ENCODE measurements at regions not wholly inside any gene's neighbourhood (a gene's known extent, or its start where the extent isn't known, plus 50 kb on each side); places are given as distances from the start of the nearest gene placed in this dataset.

DNA sequence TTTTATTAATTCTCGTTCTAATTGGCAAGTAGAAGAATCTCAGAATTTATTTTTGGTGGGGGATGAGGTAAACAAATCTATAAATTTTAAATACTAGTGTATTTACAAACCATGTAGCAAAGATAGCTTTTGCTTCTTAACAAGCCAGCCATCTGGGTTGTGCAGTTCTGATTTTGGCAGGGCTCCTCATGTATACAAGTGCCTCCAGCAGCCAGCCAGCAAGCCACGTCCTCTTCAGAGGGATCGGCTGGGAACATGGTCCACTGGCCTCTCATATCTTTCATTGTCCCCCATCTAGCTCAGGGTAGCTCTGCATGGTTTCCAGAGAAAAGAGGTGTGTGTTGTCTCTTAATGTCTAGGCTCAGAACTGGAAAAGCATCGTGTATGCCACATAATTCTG lies 659.1 kb downstream of the MRPL39 start:
- Histone ChIP-seq H3K36me3 (ENCODE audit: control insufficient read depth in 2 of 4, insufficient read depth in 4 of 4, low read length in 3 of 4) (no peaks in the 10 kb centered on the region), H3K4me2 (ENCODE audit: insufficient read depth in 1 of 2, low read depth in 2 of 2, low read length in 2 of 2) (no peak overlapping the region), H3K56ac (replicated peaks; ENCODE audit: insufficient read length, low read depth, low read length) (no peak overlapping the region), H3K18ac (ENCODE audit: extremely low read depth, low read length) (no peak overlapping the region), H3K4me3 (ENCODE audit: extremely low read depth in 1 of 4, insufficient read depth in 2 of 4, low read depth in 3 of 4, low read length in 4 of 4) (no peak overlapping the region), H3K27ac (ENCODE audit: low read depth, low read length) (no peak overlapping the region), H2BK15ac (ENCODE audit: low read length) (no peak overlapping the region), H2AK5ac (ENCODE audit: low read depth, low read length) (no peak overlapping the region), H4K20me1 (replicated peaks in 1 of 2; ENCODE audit: control insufficient read depth in 1 of 2, insufficient read depth in 2 of 2, low read length in 2 of 2) (no peaks in the 10 kb centered on the region), H3K9me3 (ENCODE audit: insufficient read depth in 2 of 2, low read depth in 1 of 2, low read length in 1 of 2) (no peaks in the 10 kb centered on the region), H2BK12ac (ENCODE audit: low read depth, low read length) (peak overlapping the region; percentile 50; the same call in 1 of the 2 replicates), H4K91ac (replicated peaks; ENCODE audit: insufficient read length, low read length) (no peak overlapping the region), H3K4ac (replicated peaks; ENCODE audit: insufficient read length, low read depth, low read length) (no peak overlapping the region), H3K9ac (replicated peaks in 1 of 4; ENCODE audit: extremely low read depth in 1 of 4, low read depth in 3 of 4, low read length in 3 of 4) (no peak overlapping the region), H2AFZ (ENCODE audit: low read length) (no peak overlapping the region), H2BK20ac (ENCODE audit: low read length) (no peak overlapping the region), H3K23ac (ENCODE audit: insufficient read length) (no peak overlapping the region), H3K23me2 (ENCODE audit: low read depth, low read length) (no peaks in the 10 kb centered on the region), H3K79me1 (ENCODE audit: low read depth, low read length) (no peaks in the 10 kb centered on the region), H3K27me3 (replicated peaks in 1 of 4; ENCODE audit: control insufficient read depth in 3 of 4, extremely low read depth in 1 of 4, insufficient read depth in 3 of 4, low read length in 3 of 4) (no peaks in the 10 kb centered on the region), H3K79me2 (ENCODE audit: control insufficient read depth in 1 of 2, insufficient read depth in 2 of 2, low read length in 2 of 2) (no peaks in the 10 kb centered on the region), H4K8ac (ENCODE audit: extremely low read depth, insufficient read depth, low read length) (no peak overlapping the region), H3K4me1 (replicated peaks in 1 of 4; ENCODE audit: control insufficient read depth in 3 of 4, insufficient read depth in 4 of 4, low read length in 3 of 4) (no peaks in the 10 kb centered on the region), H2BK120ac (replicated peaks; ENCODE audit: low read depth, low read length) (no peak overlapping the region), H2BK5ac (ENCODE audit: low read depth, low read length) (no peak overlapping the region), H3K14ac (ENCODE audit: insufficient read length) (no peak overlapping the region), H4K5ac (ENCODE audit: insufficient read length, low read depth, low read length) (no peak overlapping the region)
- ChIA-PET CTCF (ENCODE audit: partially characterized antibody) (no interaction called here), POLR2A (ENCODE audit: partially characterized antibody) (no interaction called here)
- DNase-seq (ENCODE audit: low read depth in 1 of 2, low spot score in 2 of 2), result no peak
- no peak for FAIRE-seq
- 88% methylated on average over 4 of the region's 4 CpGs; no CpG with 5 or more reads in 1 of the 2 experiments for WGBS, 2 experiments (ENCODE audit: extremely low coverage in 1 of 2, insufficient coverage in 1 of 2, insufficient read length in 1 of 2, insufficient replicate concordance in 2 of 2, low coverage in 1 of 2, low lambda C conversion rate in 2 of 2, missing lambda C conversion rate in 1 of 2)
- TF ChIP-seq CBX8 (IDR thresholded peaks at IDR 0.05; ENCODE audit: borderline replicate concordance, low read depth, low read length), result no peak
- TF ChIP-seq RXRA (IDR thresholded peaks at IDR 0.05; ENCODE audit: insufficient read depth, low read depth, low read length), result no peak
- TF ChIP-seq, protein P1, sequence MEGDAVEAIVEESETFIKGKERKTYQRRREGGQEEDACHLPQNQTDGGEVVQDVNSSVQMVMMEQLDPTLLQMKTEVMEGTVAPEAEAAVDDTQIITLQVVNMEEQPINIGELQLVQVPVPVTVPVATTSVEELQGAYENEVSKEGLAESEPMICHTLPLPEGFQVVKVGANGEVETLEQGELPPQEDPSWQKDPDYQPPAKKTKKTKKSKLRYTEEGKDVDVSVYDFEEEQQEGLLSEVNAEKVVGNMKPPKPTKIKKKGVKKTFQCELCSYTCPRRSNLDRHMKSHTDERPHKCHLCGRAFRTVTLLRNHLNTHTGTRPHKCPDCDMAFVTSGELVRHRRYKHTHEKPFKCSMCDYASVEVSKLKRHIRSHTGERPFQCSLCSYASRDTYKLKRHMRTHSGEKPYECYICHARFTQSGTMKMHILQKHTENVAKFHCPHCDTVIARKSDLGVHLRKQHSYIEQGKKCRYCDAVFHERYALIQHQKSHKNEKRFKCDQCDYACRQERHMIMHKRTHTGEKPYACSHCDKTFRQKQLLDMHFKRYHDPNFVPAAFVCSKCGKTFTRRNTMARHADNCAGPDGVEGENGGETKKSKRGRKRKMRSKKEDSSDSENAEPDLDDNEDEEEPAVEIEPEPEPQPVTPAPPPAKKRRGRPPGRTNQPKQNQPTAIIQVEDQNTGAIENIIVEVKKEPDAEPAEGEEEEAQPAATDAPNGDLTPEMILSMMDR (IDR thresholded peaks at IDR 0.05; ENCODE audit: control extremely low read depth in 1 of 3, insufficient read depth in 1 of 3, low read depth in 1 of 3, low read length in 3 of 3), result no peak
- TF ChIP-seq KDM4A (IDR thresholded peaks at IDR 0.05; ENCODE audit: low read depth, low read length, severe bottlenecking), result no peak
- TF ChIP-seq, protein P2, sequence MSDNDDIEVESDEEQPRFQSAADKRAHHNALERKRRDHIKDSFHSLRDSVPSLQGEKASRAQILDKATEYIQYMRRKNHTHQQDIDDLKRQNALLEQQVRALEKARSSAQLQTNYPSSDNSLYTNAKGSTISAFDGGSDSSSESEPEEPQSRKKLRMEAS (IDR thresholded peaks at IDR 0.05), result no peak
- TF ChIP-seq, protein P3, sequence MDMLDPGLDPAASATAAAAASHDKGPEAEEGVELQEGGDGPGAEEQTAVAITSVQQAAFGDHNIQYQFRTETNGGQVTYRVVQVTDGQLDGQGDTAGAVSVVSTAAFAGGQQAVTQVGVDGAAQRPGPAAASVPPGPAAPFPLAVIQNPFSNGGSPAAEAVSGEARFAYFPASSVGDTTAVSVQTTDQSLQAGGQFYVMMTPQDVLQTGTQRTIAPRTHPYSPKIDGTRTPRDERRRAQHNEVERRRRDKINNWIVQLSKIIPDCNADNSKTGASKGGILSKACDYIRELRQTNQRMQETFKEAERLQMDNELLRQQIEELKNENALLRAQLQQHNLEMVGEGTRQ (IDR thresholded peaks at IDR 0.05; ENCODE audit: low read length), result no peak
- no peak for TF ChIP-seq GABPA (IDR thresholded peaks at IDR 0.05; ENCODE audit: borderline replicate concordance, insufficient read depth, low read length)
- TF ChIP-seq EP300 (IDR thresholded peaks at IDR 0.05; ENCODE audit: borderline replicate concordance in 1 of 2, low read depth in 2 of 2, low read length in 2 of 2), result no peak
- TF ChIP-seq SUZ12 (IDR thresholded peaks at IDR 0.05; ENCODE audit: low read length), result no peak
- no peak for TF ChIP-seq SIN3A (conservative IDR thresholded peaks at IDR 0.05 in 1 of 2, IDR thresholded peaks at IDR 0.05 in 1 of 2; ENCODE audit: low read depth in 1 of 2, low read length in 2 of 2)
